Fibroblast of lung (primary cell): ENCODE measurements at regions not wholly inside any gene's neighbourhood (a gene's known extent, or its start where the extent isn't known, plus 50 kb on each side); places are given as distances from the start of the nearest gene placed in this dataset.

Source experiments
- DNase-seq, 2 donors: peaks; one replicate each; pipeline versions ENCODE4 v3.0.0 to v3.0.0-alpha.2; 2010; ENCODE audit warnings: low read depth in 2 of 2
- H2AFZ ChIP-seq: 2 replicates; pipeline ENCODE4 v1.5.1; 2012; ENCODE audit warnings: low read length, control low read depth, inconsistent platforms
- H3K27ac ChIP-seq: 2 replicates; pipeline ENCODE4 v1.5.1; 2011; ENCODE audit warnings: low read length, control low read depth; ENCODE audit not compliant: insufficient read depth
- H3K27me3 ChIP-seq: 2 replicates; pipeline ENCODE4 v1.5.1; 2011; ENCODE audit warnings: mild to moderate bottlenecking, low read length; ENCODE audit not compliant: control insufficient read depth, insufficient read depth
- H3K36me3 ChIP-seq: 2 replicates; pipeline ENCODE4 v1.5.1; 2011; ENCODE audit warnings: low read length; ENCODE audit not compliant: control insufficient read depth, insufficient read depth
- H3K4me1 ChIP-seq: 2 replicates; pipeline ENCODE4 v1.5.1; 2011; ENCODE audit warnings: low read length; ENCODE audit not compliant: control insufficient read depth, insufficient read depth; ENCODE audit errors: extremely low read depth
- H3K4me2 ChIP-seq: 2 replicates; pipeline ENCODE4 v1.5.1; 2011; ENCODE audit warnings: low read length, control low read depth; ENCODE audit not compliant: insufficient read depth; ENCODE audit errors: extremely low read depth
- H3K4me3 ChIP-seq, 4 experiments: fragments of 200-600 bp in 1 of 4; sonication (generic) in 1 of 4; replicated peaks in 1 of 4; 2 replicates each; pipeline ENCODE4 v1.5.1; 2011 to 2016; ENCODE audit warnings: low read length in 4 of 4, low read depth in 3 of 4, mild to moderate bottlenecking in 3 of 4, control low read depth in 2 of 4, inconsistent platforms in 1 of 4, mixed read lengths in 1 of 4; ENCODE audit not compliant: insufficient read depth in 1 of 4; ENCODE audit errors: control extremely low read depth in 1 of 4
- H3K79me2 ChIP-seq: 2 replicates; pipeline ENCODE4 v1.5.1; 2012; ENCODE audit warnings: mild to moderate bottlenecking, low read length, inconsistent platforms; ENCODE audit not compliant: control insufficient read depth, insufficient read depth
- H3K9ac ChIP-seq: 2 replicates; pipeline ENCODE4 v1.5.1; 2011; ENCODE audit warnings: mild to moderate bottlenecking, low read length, control low read depth; ENCODE audit not compliant: insufficient read depth
- H3K9me3 ChIP-seq: 2 replicates; pipeline ENCODE4 v1.5.1; 2012; ENCODE audit warnings: low read depth, low read length; ENCODE audit not compliant: control insufficient read depth, insufficient read depth
- H4K20me1 ChIP-seq: 2 replicates; pipeline ENCODE4 v1.5.1; 2011; ENCODE audit warnings: low read length; ENCODE audit not compliant: control insufficient read depth, insufficient read depth; ENCODE audit errors: extremely low read depth
- CTCF ChIP-seq, 2 donors: IDR thresholded peaks in 1 of 2; conservative IDR thresholded peaks in 1 of 2; 1 replicate in 1 of 2; 2 replicates in 1 of 2; pipeline ENCODE4 v1.5.1; 2011 to 2012; ENCODE audit warnings: low read length in 2 of 2, control low read depth in 1 of 2, inconsistent platforms in 1 of 2, low read depth in 1 of 2, mild to moderate bottlenecking in 1 of 2
- EZH2 ChIP-seq: IDR thresholded peaks from 2 replicates; pipeline ENCODE4 v1.5.1; 2012; ENCODE audit warnings: low read length, control low read depth, mild to moderate bottlenecking; ENCODE audit errors: missing control alignments

GRCh38 chr1:30368651-30369240, 354.6 kb downstream of the MATN1 start:
- H3K9ac ChIP-seq = no peak overlapping the region
- H3K4me1 ChIP-seq = no peaks in the 10 kb centered on the region
- H4K20me1 ChIP-seq = no peaks in the 10 kb centered on the region
- H3K4me3 ChIP-seq = no peak overlapping the region
- H3K79me2 ChIP-seq = no peaks in the 10 kb centered on the region
- no peak overlapping the region for H2AFZ ChIP-seq
- H3K9me3 ChIP-seq = no peaks in the 10 kb centered on the region
- H3K36me3 ChIP-seq = no peaks in the 10 kb centered on the region
- no peak overlapping the region for H3K4me2 ChIP-seq
- no peaks in the 10 kb centered on the region for H3K27me3 ChIP-seq
- H3K27ac ChIP-seq = no peak overlapping the region
- TF ChIP-seq EZH2 (no peak), CTCF (conservative IDR thresholded peaks at IDR 0.05 in 1 of 2, IDR thresholded peaks at IDR 0.05 in 1 of 2; ENCODE audit: low read depth in 1 of 2, low read length in 2 of 2) (no peak)
- DNase-seq = no peak

- H3K9ac ChIP-seq = no peak overlapping the region
- H3K27me3 ChIP-seq = no peaks in the 10 kb centered on the region
- TF ChIP-seq EZH2 (no peak), CTCF (conservative IDR thresholded peaks at IDR 0.05 in 1 of 2, IDR thresholded peaks at IDR 0.05 in 1 of 2; ENCODE audit: low read depth in 1 of 2, low read length in 2 of 2) (no peak)
- no peaks in the 10 kb centered on the region for H4K20me1 ChIP-seq
- H3K27ac ChIP-seq = no peak overlapping the region
- no peaks in the 10 kb centered on the region for H3K79me2 ChIP-seq
- H3K9me3 ChIP-seq = no peaks in the 10 kb centered on the region
- no peaks in the 10 kb centered on the region for H3K36me3 ChIP-seq
- no peak overlapping the region for H3K4me2 ChIP-seq
- no peak overlapping the region for H3K4me3 ChIP-seq
- H2AFZ ChIP-seq = no peak overlapping the region
- DNase-seq = no peak
- no peaks in the 10 kb centered on the region for H3K4me1 ChIP-seq
Observed at GRCh38 chr1:30366911-30367310, 356.5 kb downstream of the MATN1 start.

- H3K9ac ChIP-seq = no peak overlapping the region
Observed at GRCh38 chr1:30366199-30366598, 357.2 kb downstream of the MATN1 start.

More at GRCh38 chr1:30366199-30366598, 357.2 kb downstream of the MATN1 start:
- DNase-seq = no peak
- Histone ChIP-seq H3K4me1 (no peaks in the 10 kb centered on the region), H3K4me3 (no peak overlapping the region), H2AFZ (no peak overlapping the region), H3K79me2 (no peaks in the 10 kb centered on the region), H3K9me3 (no peaks in the 10 kb centered on the region), H3K27ac (no peak overlapping the region), H3K36me3 (no peaks in the 10 kb centered on the region), H3K27me3 (no peaks in the 10 kb centered on the region), H3K4me2 (no peak overlapping the region), H4K20me1 (no peaks in the 10 kb centered on the region)
- no peak for TF ChIP-seq EZH2
- TF ChIP-seq CTCF (conservative IDR thresholded peaks at IDR 0.05 in 1 of 2, IDR thresholded peaks at IDR 0.05 in 1 of 2; ENCODE audit: low read depth in 1 of 2, low read length in 2 of 2) = no peak
